ENCODE measurements at regions not wholly inside any gene's neighbourhood (a gene's known extent, or its start where the extent isn't known, plus 50 kb on each side); places are given as distances from the start of the nearest gene placed in this dataset.

DNA sequence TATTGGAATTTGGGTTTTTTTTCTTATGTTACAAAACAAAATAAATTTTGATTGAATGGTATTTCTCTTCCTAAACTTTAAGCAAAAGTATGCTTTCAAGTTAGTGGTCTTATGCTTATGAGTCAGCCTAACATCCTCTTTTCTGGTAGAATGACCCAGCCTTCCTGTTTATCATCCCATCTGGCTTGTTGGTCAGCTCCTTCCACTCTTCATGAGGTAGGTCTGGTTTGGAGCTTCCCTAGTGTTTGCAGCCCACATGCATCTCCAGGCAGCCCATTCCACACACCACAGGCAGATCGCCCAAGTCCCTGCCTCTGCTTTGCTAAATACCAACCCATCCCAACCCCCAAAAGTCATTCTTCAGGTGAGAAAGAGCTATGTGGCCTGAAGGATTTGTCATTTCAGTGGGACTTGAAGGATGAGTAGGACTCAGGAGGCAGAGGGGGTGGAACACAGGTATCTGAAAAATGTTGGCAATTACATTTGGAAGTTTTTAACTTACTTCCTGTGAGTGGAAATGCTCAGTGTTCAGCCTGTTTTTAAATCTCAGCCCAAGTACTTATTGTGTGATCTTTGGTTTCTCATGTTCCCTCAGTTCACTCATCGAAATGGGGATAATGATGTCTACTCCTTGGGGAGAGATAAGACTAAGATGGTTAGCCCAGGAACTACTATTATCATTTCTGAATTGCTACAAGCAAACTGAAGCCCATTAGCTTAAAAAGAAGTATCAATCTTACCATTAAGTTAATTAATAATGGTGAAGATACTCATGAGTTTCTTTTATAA lies 294.0 kb downstream of the ADGB start:
- ChIA-PET POLR2A (interaction anchor here (1.0 kb wide), 1 partner anchor 14 kb away, joined by 3 read pairs; no protein-coding TSS in a partner anchor), CTCF (interaction anchor here (0.9 to 3.2 kb wide), 6 partner anchors 9 to 309 kb away, joined by 3 to 13 read pairs (median 4); no protein-coding TSS in a partner anchor)
- no CpG with 5 or more reads among the region's 2 CpGs for WGBS (ENCODE audit: insufficient coverage)
- H3K4me3 ChIP-seq (ENCODE audit: control insufficient read depth in 1 of 7, extremely low read depth in 1 of 7, insufficient read depth in 4 of 7, low read depth in 2 of 7, low read length in 6 of 7): peak overlapping the region in 3 of 7 experiments; percentile 12 to 41 (median 21)
- H3K9me3 ChIP-seq (ENCODE audit: control extremely low read depth in 1 of 5, control insufficient read depth in 4 of 5, insufficient read depth in 2 of 5, low read depth in 1 of 5, low read length in 4 of 5): no peaks in the 10 kb centered on the region
- no peaks in the 10 kb centered on the region for H3K27me3 ChIP-seq (replicated peaks in 2 of 5; ENCODE audit: control insufficient read depth in 4 of 5, insufficient read depth in 5 of 5, low read length in 4 of 5)
- peaks cover 6 to 57% (median 27%) of the 10 kb centered on the region in 4 experiments for H3K4me1 ChIP-seq (ENCODE audit: control extremely low read depth in 1 of 4, control insufficient read depth in 4 of 4, insufficient read depth in 4 of 4, low read length in 3 of 4)
- H3K36me3 ChIP-seq (ENCODE audit: control insufficient read depth in 4 of 4, insufficient read depth in 4 of 4, low read length in 3 of 4): no peaks in the 10 kb centered on the region
- peak; percentile 76 to 97 (median 95) for DNase-seq
- peak overlapping the region; percentile 22 to 78 for H3K27ac ChIP-seq (ENCODE audit: insufficient read depth in 1 of 2, low read depth in 1 of 2, low read length in 2 of 2, poor library complexity in 1 of 2, severe bottlenecking in 2 of 2)

DNA sequence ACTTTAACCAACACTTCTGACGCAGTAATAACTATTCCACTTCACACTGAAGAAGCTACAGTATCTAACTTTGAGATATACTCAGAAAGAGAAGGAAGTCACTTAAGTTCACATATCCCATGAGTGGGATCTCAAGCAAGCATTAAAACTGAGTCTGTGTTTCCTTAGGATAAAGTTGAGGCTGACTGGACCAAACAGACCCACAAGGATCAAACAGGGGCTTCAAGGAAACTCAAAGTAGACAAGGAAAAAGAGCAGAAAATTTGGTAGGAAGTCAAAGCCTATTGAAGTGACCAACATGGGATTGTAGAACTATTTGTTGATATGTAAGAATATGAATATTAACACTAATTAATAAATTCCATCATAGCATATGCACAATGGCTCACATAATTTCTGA lies 294.9 kb downstream of the ADGB start:
- CTCF ChIA-PET: interaction anchor here (1.4 to 3.2 kb wide), 2 partner anchors 10 to 17 kb away, joined by 3 to 13 read pairs; no protein-coding TSS in a partner anchor
- Histone ChIP-seq H3K9me3 (ENCODE audit: control extremely low read depth in 1 of 5, control insufficient read depth in 4 of 5, insufficient read depth in 2 of 5, low read depth in 1 of 5, low read length in 4 of 5) (no peaks in the 10 kb centered on the region), H3K27ac (ENCODE audit: insufficient read depth in 1 of 2, low read depth in 1 of 2, low read length in 2 of 2, poor library complexity in 1 of 2, severe bottlenecking in 2 of 2) (peak overlapping the region in 1 of 2 experiments; percentile 78), H3K27me3 (replicated peaks in 2 of 5; ENCODE audit: control insufficient read depth in 4 of 5, insufficient read depth in 5 of 5, low read length in 4 of 5) (no peaks in the 10 kb centered on the region), H3K4me1 (ENCODE audit: control extremely low read depth in 1 of 4, control insufficient read depth in 4 of 4, insufficient read depth in 4 of 4, low read length in 3 of 4) (peaks cover 11 to 58% (median 35%) of the 10 kb centered on the region in 4 experiments), H3K4me3 (ENCODE audit: control insufficient read depth in 1 of 7, extremely low read depth in 1 of 7, insufficient read depth in 4 of 7, low read depth in 2 of 7, low read length in 6 of 7) (no peak overlapping the region), H3K36me3 (ENCODE audit: control insufficient read depth in 4 of 4, insufficient read depth in 4 of 4, low read length in 3 of 4) (no peaks in the 10 kb centered on the region)
- POLR2A ChIA-PET: no interaction called here
- WGBS (ENCODE audit: insufficient coverage): no CpG with 5 or more reads among the region's 1 CpG
- DNase-seq: no peak

DNA sequence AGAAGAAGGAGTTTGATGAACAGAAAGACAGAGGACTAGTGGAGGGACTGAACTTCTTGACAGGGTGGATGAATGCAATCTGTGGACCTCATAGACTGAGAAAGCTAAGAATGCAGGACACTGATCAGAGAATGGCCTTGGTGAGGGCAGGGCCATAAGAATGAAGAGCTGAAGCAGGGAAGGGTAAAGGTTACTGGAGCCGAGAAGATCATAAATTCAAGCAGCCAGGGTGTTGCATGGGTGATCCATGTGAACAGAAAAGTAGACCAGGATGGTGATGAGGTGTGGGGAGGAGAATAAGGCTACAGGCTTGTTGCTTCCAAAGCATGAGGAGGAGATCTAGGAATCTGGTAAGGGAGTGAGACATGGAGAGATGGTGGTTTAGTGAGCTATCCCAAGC lies 295.9 kb downstream of the ADGB start:
- H3K4me1 ChIP-seq (ENCODE audit: control extremely low read depth in 1 of 4, control insufficient read depth in 4 of 4, insufficient read depth in 4 of 4, low read length in 3 of 4): peaks cover 11 to 58% (median 40%) of the 10 kb centered on the region in 4 experiments
- no peaks in the 10 kb centered on the region for H3K36me3 ChIP-seq (ENCODE audit: control insufficient read depth in 4 of 4, insufficient read depth in 4 of 4, low read length in 3 of 4)
- ChIA-PET POLR2A (no interaction called here), CTCF (interaction anchor here (1.0 to 3.2 kb wide), 5 partner anchors 9 to 38 kb away, joined by 3 to 13 read pairs (median 4); no protein-coding TSS in a partner anchor)
- no peak for DNase-seq
- H3K9me3 ChIP-seq (ENCODE audit: control extremely low read depth in 1 of 5, control insufficient read depth in 4 of 5, insufficient read depth in 2 of 5, low read depth in 1 of 5, low read length in 4 of 5): no peaks in the 10 kb centered on the region
- no peaks in the 10 kb centered on the region for H3K27me3 ChIP-seq (replicated peaks in 2 of 5; ENCODE audit: control insufficient read depth in 4 of 5, insufficient read depth in 5 of 5, low read length in 4 of 5)
- H3K27ac ChIP-seq (ENCODE audit: insufficient read depth in 1 of 2, low read depth in 1 of 2, low read length in 2 of 2, poor library complexity in 1 of 2, severe bottlenecking in 2 of 2): peak overlapping the region in 1 of 2 experiments; percentile 78
- no peak overlapping the region for H3K4me3 ChIP-seq (ENCODE audit: control insufficient read depth in 1 of 7, extremely low read depth in 1 of 7, insufficient read depth in 4 of 7, low read depth in 2 of 7, low read length in 6 of 7)
- 100% methylated on average over 1 of the region's 1 CpG for WGBS (ENCODE audit: insufficient coverage)

- Histone ChIP-seq H3K27ac (ENCODE audit: insufficient read depth in 1 of 2, low read depth in 1 of 2, low read length in 2 of 2, poor library complexity in 1 of 2, severe bottlenecking in 2 of 2) (peak overlapping the region in 1 of 2 experiments; percentile 78), H3K4me3 (ENCODE audit: control insufficient read depth in 1 of 7, extremely low read depth in 1 of 7, insufficient read depth in 4 of 7, low read depth in 2 of 7, low read length in 6 of 7) (no peak overlapping the region), H3K27me3 (replicated peaks in 2 of 5; ENCODE audit: control insufficient read depth in 4 of 5, insufficient read depth in 5 of 5, low read length in 4 of 5) (no peaks in the 10 kb centered on the region), H3K9me3 (ENCODE audit: control extremely low read depth in 1 of 5, control insufficient read depth in 4 of 5, insufficient read depth in 2 of 5, low read depth in 1 of 5, low read length in 4 of 5) (no peaks in the 10 kb centered on the region), H3K36me3 (ENCODE audit: control insufficient read depth in 4 of 4, insufficient read depth in 4 of 4, low read length in 3 of 4) (no peaks in the 10 kb centered on the region), H3K4me1 (ENCODE audit: control extremely low read depth in 1 of 4, control insufficient read depth in 4 of 4, insufficient read depth in 4 of 4, low read length in 3 of 4) (peaks cover 11 to 58% (median 40%) of the 10 kb centered on the region in 4 experiments)
- ChIA-PET CTCF (interaction anchor here (1.0 to 3.2 kb wide), 5 partner anchors 9 to 38 kb away, joined by 3 to 13 read pairs (median 4); no protein-coding TSS in a partner anchor), POLR2A (no interaction called here)
- WGBS (ENCODE audit: insufficient coverage): 85% methylated on average over 7 of the region's 9 CpGs
- DNase-seq: no peak
Measured at GRCh38 chr6:146895101-146895771, 296.5 kb downstream of the ADGB start.

GRCh38 chr6:146895772-146896061 lies 296.9 kb downstream of the ADGB start:
- Histone ChIP-seq H3K27ac (ENCODE audit: insufficient read depth in 1 of 2, low read depth in 1 of 2, low read length in 2 of 2, poor library complexity in 1 of 2, severe bottlenecking in 2 of 2) (peak overlapping the region in 1 of 2 experiments; percentile 78), H3K27me3 (replicated peaks in 2 of 5; ENCODE audit: control insufficient read depth in 4 of 5, insufficient read depth in 5 of 5, low read length in 4 of 5) (no peaks in the 10 kb centered on the region), H3K4me1 (ENCODE audit: control extremely low read depth in 1 of 4, control insufficient read depth in 4 of 4, insufficient read depth in 4 of 4, low read length in 3 of 4) (peaks cover 11 to 54% (median 40%) of the 10 kb centered on the region in 4 experiments), H3K4me3 (ENCODE audit: control insufficient read depth in 1 of 7, extremely low read depth in 1 of 7, insufficient read depth in 4 of 7, low read depth in 2 of 7, low read length in 6 of 7) (no peak overlapping the region), H3K9me3 (ENCODE audit: control extremely low read depth in 1 of 5, control insufficient read depth in 4 of 5, insufficient read depth in 2 of 5, low read depth in 1 of 5, low read length in 4 of 5) (no peaks in the 10 kb centered on the region), H3K36me3 (ENCODE audit: control insufficient read depth in 4 of 4, insufficient read depth in 4 of 4, low read length in 3 of 4) (no peaks in the 10 kb centered on the region)
- WGBS (ENCODE audit: insufficient coverage): 0% methylated on average over 1 of the region's 3 CpGs
- DNase-seq: no peak
- CTCF ChIA-PET: interaction anchor here (0.8 to 1.7 kb wide), 3 partner anchors 9 to 379 kb away, joined by 3 to 5 read pairs (median 3); no protein-coding TSS in a partner anchor
- POLR2A ChIA-PET: no interaction called here

DNA sequence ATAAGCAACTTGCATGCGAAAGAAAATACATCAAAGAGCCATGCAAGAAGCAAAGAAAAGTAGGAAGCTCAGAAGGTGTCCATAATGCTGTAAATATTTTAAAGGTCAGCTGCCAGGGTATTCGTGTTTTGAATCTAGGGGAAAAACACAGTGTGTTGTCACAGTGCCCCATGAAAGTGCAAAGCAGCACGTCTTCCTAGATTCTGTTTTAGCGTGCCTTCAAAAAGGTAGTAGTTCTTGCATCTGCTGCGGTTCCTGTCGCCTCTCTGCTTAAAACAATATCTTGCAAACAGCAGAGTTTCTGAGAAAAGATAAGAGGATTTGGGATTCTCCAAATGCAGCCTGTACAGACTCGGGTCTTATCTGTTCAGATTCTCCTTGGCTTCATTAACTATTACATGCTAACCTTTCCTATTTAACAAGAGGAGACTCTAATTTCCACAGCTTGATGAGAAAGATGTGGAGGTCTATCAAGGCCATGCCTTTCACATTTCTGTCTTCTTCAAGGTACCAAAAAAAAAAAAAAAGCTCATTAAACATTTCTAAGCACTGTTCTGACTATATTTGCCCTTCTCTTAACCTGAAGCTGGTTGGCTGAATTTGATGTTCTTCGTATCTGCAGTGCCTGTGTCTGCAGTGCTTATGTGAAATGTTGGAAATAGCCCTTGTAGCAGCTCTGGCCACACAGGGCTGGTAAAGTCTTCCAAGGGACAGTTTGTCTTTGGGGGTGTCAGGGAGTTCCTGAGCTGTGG lies 297.5 kb downstream of the ADGB start:
- POLR2A ChIA-PET: interaction anchor here (0.7 to 1.1 kb wide), 2 partner anchors 20 to 37 kb away, joined by 3 to 4 read pairs; no protein-coding TSS in a partner anchor

More for the DNA sequence above, 297.5 kb downstream of the ADGB start:
- Histone ChIP-seq H3K27ac (ENCODE audit: insufficient read depth in 1 of 2, low read depth in 1 of 2, low read length in 2 of 2, poor library complexity in 1 of 2, severe bottlenecking in 2 of 2) (peak overlapping the region in 1 of 2 experiments; percentile 78), H3K9me3 (ENCODE audit: control extremely low read depth in 1 of 5, control insufficient read depth in 4 of 5, insufficient read depth in 2 of 5, low read depth in 1 of 5, low read length in 4 of 5) (no peaks in the 10 kb centered on the region), H3K36me3 (ENCODE audit: control insufficient read depth in 4 of 4, insufficient read depth in 4 of 4, low read length in 3 of 4) (no peaks in the 10 kb centered on the region), H3K27me3 (replicated peaks in 2 of 5; ENCODE audit: control insufficient read depth in 4 of 5, insufficient read depth in 5 of 5, low read length in 4 of 5) (no peaks in the 10 kb centered on the region), H3K4me3 (ENCODE audit: control insufficient read depth in 1 of 7, extremely low read depth in 1 of 7, insufficient read depth in 4 of 7, low read depth in 2 of 7, low read length in 6 of 7) (no peak overlapping the region), H3K4me1 (ENCODE audit: control extremely low read depth in 1 of 4, control insufficient read depth in 4 of 4, insufficient read depth in 4 of 4, low read length in 3 of 4) (peaks cover 11 to 49% (median 35%) of the 10 kb centered on the region in 4 experiments)
- DNase-seq: no peak
- CTCF ChIA-PET: interaction anchor here (0.8 to 1.7 kb wide), 7 partner anchors 9 to 390 kb away, joined by 3 to 5 read pairs (median 3); no protein-coding TSS in a partner anchor
- 95% methylated on average over 6 of the region's 8 CpGs for WGBS (ENCODE audit: insufficient coverage)

Measured in common myeloid progenitor, CD34-positive (primary cell).